HG02970 (cell line): ENCODE measurements at regions not wholly inside any gene's neighbourhood (a gene's known extent, or its start where the extent isn't known, plus 50 kb on each side); places are given as distances from the start of the nearest gene placed in this dataset.
"Not testable (repeated sequence)": the region's sequence is repeated elsewhere in the genome, so short reads cannot be mapped to it uniquely, and the experiment has no call there.

Source experiments
- ATAC-seq: cut with Tn5 transposase; IDR thresholded peaks from one replicate; pipeline ENCODE4 v1.9.1; 2021; ENCODE audit warnings: mild to moderate bottlenecking, moderate library complexity, moderate number of reproducible peaks; ENCODE audit not compliant: unreplicated experiment, low FRiP score

GRCh38 chr13:39803156-39803555, 147.7 kb downstream of the COG6 start:
- ATAC-seq, result no peak

- ATAC-seq, result no peak
Observed at GRCh38 chr13:39803851-39804250, 148.4 kb downstream of the COG6 start.

- ATAC-seq, result no peak
Observed at GRCh38 chr13:39804332-39805210, 149.1 kb downstream of the COG6 start.

DNA sequence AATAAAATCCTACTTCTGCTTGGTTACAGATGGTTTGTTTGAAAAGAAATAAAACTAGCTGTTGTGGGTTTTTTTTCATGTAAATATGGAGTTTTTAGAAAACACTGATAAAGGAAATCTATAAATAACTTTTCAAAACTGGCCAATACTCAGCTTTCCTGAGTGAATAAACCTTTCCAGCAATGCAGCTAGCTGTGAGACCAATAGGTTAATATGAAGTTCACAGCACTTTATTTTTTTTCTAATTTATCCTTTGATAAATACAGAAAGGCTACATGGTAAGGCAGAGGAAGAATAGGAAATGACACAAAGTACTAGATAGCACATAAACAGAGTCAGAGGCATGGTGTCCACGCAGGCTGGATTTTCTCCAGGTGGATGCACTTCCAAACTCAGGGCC, 154.0 kb downstream of the COG6 start:
- ATAC-seq, result no peak

- ATAC-seq, result no peak
Observed at GRCh38 chr13:39810091-39810877, 154.8 kb downstream of the COG6 start.

- ATAC-seq, result no peak
Observed at GRCh38 chr13:39811051-39811450, 155.6 kb downstream of the COG6 start.

DNA sequence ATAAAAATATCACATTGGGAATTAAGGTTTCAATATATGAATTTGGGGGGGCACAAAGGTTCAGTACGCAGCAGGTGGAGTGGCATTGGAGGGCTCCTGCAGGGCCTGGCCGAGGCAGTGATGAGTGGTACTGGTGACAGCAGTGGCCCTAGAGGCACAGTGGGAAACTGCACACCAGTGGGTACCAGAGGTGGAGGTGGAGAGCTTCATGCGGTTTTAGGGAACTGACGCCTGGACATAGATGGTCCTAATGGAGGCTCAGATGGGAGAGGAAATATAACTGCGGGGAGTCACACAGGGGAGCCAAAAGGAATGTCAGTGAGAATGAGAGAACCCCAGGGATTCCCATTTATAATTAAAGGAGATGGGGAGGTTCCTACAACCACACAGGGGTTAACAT, 156.2 kb downstream of the COG6 start:
- ATAC-seq, result no peak

DNA sequence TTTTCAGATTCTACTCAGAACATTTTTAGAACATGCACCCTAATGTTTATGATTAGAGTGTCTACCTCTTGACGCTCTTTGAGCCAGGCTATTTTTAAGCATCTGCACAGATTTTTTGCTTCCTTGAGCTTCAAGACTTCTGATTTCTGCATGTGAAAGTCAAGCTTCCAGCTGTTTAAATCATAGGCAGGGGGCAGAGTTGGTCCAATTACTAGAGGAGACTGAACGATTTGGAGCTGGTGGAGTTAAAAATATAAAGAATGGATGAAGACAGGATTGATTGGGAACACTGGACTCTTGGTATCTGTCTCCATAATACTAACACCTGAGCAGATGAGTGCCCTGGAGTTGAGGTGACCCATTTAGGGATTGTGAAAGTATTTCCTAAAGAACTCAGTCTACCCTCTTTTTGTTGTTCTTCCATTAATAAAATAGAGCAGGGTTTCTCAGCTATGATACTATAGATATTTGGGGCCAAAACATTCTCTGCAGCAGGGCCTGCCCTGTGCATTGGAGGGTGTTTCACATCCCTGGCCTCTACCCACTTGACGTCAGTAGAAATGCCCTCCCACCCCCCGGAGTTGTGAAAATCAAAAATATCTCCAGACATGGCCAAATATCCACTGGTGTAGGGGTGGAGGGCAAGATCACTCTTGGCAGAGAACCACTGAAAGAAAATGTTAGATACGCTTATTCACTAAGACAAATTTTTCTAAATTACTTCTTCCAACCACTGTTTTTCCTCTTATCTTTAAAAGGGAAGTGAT, 160.1 kb downstream of the COG6 start:
- no peak for ATAC-seq

DNA sequence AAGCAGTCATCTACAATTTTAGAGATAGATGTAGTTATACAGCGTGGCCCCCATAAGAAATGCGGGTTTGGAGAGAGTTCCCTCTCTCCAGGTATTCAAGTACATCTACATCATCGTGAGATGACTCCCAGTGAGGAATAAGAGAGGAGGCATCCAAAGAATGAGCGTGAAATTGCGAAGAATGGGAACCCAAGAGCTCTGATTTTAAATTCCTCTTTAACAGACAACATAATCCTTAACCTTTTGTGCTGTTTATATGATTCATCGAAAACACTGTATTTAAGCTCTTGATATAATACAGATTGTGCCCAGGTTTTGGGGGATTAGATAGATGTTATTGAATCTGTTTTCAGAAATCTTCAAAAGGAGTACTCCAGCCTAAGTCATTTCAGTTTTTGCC, 161.5 kb downstream of the COG6 start:
- ATAC-seq, result no peak

DNA sequence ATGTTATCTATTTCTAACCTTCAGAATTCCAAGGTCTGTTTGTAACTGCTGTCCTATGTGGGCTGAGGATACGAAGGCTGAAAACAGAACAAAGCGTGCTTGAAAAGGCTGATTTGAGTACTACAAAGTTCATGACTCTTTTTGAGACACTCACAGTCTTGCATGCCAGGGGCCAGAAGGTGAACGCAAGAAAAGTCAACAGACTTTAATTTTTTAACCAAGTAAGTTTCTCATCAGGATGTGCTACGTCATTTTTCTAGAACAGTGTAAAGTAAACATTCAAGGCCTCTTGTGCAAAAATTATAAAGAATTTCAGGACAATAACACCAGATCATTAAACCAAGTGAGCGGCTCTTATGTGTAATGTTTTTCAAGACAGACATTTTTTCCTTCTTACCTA, 163.5 kb downstream of the COG6 start:
- ATAC-seq, result no peak

DNA sequence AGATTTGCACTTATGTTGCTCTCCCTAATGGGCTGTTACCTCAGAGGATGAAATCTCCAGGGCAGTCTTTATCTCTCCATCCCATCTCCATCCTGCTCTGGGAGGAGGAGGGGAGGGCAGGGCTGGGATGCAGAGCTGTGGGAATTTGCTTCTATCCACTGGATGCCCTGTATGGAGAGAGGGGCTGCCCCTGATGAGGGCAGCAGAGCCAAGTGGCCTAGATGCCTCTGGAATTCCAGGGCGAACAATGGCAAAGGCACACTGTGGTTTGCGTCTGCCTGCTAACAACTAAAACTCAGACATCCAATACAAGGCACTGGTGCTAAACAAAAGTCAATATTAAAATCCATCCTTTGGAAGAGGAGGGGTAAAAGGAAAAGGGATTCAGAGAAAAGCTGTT, 165.1 kb downstream of the COG6 start:
- no peak for ATAC-seq

DNA sequence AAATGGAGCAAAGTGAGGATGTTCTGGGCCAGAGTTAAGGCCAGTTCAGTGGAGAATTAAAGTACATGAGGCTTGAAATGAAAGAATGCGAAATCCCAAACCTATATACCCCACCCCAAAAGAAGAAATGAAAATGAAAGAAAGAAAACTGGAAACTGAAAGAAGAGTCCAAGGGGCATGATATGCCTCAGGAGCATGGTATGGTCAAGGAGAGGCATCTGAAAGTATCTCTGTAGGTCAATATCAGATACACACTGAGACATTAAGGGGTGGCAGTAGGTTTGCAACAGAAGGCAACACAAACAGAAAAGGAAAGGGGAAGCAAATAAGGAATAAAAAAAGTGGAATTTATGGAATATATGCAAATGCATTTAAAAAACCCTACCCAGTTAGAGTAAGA, 166.5 kb downstream of the COG6 start:
- no peak for ATAC-seq

DNA sequence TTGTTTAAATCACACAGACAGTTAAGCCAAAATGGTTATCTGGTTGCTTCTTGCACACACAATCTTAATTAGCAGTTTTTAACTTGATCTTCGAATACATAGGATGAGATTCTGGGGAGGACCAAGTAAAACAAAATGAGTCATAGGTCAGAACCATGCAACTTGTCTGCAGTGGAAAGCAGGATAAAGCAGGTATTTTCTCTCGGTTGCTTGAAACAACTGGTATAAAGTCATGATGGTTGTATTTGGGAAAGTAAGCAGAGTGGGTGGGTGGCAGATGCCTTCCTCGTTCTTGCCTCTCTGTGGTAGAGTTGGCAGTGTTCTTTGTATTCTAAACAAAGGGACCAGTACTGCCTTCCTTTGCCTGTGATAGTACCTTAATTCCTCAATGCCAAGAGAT, 167.0 kb downstream of the COG6 start:
- ATAC-seq, result no peak

DNA sequence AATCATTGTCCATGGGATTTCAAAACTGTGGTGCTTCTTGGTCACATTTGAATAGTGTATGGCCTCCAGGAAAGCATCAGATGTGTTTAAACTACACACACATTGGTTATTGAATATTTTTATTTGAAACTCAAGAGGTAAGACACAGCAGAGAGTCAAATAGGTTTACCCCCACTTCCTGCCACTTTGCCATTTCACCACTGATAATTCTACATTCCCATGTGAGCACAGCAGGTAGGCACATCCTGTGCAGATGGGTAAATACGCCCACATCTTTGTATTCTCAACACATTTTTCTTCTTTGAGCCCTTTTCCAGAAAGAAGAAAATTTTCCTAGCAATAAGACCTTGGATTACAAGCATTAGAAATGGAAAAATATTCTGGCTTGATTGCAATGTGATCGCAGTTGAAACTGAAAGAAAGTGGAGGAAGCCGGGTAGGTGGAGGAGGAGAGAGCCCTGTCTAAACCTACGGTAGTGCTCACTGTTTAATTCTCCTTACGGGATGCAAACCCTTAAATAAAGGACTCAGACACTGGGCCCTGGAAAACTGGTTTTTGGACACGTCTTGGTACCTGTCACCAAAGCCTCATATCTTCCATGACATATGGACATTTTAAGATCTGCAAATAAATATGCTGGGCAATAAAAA, 167.7 kb downstream of the COG6 start:
- no peak for ATAC-seq

- ATAC-seq, result no peak
Observed at GRCh38 chr13:39825886-39826285, 170.4 kb downstream of the COG6 start.

GRCh38 chr13:39835253-39835652, 179.8 kb downstream of the COG6 start:
- no peak for ATAC-seq

GRCh38 chr13:39836038-39836437, 180.6 kb downstream of the COG6 start:
- no peak for ATAC-seq

DNA sequence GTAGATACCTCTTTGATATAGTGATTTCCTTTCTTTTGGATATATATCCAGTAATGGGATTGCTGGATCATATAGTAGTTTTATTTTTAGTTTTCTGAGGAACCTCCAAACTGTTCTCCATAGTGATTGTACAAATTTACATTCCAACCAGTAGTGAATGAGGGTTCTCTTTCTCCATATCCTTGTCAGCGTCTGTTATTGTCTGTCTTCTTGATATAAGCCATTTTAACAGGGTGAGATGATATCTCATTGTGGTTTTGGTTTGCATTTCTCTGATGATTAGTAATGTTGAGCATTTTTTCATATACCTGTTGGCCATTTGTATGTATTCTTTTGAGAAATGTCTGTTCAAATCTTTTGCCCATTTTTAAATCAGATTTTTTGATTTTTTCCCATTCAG, 182.4 kb downstream of the COG6 start:
- not testable (repeated sequence) for ATAC-seq

DNA sequence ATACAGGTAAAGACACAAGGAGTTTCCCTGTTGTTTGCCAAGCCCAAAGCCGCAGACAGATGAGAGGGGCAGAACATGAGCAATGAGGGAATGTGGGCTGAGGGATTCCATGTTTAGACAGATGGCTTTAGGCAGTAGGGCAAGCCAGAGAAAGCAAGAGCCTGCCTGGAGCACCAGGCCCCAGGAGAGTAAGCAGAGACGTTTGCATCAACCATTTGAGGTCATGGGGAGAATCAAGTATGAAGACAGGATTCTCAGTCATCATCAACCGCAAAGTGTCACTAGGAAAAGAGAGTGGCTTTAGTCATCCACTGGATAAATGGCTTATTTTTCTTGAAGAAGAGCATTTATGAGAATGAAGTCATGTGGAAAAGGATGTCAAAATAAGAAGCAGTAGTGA, 184.7 kb downstream of the COG6 start:
- no peak for ATAC-seq

- no peak for ATAC-seq
Observed at GRCh38 chr13:39847336-39847735, 191.9 kb downstream of the COG6 start.

DNA sequence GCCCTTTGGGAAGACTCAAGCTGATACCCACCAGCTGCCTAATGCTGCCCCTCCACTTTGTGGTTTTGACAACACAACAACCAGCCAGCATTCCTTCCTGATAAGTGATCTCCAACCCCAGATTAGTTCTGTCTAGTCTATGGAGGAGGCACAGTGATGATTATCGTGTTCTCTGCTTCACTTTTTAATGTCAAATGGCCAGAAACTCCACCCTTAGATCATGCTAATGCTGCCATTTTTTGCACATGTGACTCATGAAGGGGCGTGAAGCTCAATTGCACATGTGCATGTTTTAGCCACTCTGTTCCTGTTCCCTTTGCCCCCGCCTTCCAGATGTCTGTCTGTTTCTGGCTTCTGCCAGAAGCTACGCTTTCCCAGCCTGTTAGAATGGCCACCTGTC, 199.8 kb downstream of the COG6 start:
- ATAC-seq, result no peak
